ENCODE measurements at regions not wholly inside any gene's neighbourhood (a gene's known extent, or its start where the extent isn't known, plus 50 kb on each side); places are given as distances from the start of the nearest gene placed in this dataset.
"Not testable (repeated sequence)": the region's sequence is repeated elsewhere in the genome, so short reads cannot be mapped to it uniquely, and the experiment has no call there.

DNA sequence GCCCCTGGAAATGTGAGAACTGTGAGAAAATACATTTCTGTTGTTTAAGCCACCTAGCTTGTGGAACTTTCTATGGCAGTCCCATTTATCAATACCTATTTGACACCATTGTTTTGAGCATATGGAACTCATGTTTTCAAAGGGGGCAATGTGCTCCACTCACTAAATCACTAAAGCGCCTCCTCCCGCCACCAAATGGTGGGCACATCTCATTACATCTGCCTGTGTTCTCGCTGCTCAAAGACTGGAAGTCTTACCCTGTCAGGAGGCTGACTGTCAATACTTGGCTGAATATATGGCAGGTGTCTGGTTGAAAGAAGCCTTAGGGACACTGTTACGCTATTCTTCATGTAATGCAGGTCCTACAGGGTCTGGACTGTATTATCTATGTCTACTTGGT lies 767.7 kb downstream of the TSN start:
- no peak for DNase-seq

DNA sequence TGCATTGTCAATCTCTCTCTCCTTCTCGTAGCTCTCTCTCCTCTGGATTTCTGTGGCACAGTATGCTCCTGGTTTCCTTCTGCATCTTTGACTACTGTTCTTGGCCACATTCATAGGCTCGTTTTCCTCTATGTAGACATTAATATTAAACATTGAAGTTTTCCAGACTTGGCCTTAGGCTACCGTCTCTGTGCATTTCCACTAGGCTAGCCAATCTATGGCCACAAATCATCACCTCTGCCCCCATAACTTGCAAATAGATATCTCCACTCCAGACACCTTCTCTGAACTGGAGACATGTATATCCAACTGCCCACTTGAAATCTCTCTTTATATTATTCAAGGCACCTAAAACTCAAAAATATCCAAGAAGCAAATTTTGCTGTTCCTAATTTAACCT lies 768.5 kb downstream of the TSN start:
- DNase-seq = no peak

DNA sequence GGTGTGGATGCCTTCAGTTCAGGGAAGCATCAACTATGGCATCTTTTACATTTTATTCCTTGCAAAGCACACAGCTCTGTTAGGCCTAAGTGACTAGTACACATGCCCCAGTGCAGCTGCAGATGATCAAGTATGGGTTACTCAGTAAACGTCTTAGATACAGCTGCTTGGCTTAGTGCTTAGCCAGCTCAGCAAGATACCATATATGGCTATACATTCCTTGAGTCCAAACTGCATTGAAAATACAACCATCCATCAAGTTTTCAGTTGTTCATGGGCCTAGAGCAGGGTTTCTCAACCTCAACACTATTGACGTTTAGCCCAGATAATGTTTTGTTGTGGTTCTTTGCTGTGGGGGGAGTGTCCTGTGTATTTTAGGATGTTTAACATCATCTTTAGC lies 769.9 kb downstream of the TSN start:
- no peak for DNase-seq

DNA sequence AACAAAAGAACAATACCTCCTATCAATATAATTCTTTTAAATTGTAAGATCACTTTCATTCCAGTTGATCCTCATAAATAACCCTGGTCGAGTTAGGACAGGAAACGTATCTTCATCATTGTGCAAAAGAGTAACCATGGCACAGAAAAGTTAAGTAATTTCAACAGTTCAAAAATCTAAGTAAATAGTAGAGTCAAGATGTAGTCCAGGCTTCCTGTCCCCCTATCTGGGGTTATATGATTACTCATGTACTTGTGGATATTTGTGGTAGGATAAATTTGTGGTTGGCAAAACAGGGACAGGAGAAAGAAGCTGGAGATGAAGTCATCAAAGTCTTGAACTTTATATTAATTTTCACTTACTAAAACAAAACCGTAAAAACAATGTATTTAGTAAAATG lies 772.6 kb downstream of the TSN start:
- no peak for DNase-seq

DNA sequence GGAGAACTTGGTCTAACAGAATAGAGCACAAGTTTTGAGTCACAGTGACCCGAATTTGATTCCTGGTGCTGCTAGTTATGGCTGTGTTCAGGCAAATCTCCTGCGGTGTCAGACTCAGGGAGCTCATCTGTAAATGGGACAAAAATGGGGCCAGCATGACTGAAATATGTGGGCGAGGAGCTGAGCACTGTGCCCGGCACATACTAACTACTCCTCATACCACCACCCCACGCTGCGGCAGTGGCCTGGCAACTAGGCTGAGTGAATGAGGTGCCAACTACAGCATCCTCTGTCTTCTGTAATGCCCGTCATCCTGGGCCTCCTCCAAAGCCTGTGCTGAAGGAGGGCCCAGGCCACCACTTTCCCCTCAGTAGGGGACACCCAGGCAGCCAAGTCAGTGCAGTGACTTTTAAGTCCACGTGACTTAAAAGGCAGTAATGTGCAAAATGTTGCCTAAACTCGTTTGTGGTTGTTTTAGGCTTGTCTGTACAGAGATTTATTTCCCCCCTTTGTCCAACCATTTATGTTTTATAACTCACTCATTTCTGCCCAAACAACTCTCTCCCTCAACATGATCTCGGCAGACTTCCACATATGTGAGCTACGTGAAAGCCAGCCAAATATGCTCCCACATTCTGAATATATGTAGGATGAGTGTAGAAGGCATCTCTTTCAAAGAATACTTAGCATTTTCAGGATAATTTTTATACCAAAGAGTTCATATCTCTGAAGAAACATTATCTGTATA lies 773.7 kb downstream of the TSN start:
- no peak for DNase-seq

DNA sequence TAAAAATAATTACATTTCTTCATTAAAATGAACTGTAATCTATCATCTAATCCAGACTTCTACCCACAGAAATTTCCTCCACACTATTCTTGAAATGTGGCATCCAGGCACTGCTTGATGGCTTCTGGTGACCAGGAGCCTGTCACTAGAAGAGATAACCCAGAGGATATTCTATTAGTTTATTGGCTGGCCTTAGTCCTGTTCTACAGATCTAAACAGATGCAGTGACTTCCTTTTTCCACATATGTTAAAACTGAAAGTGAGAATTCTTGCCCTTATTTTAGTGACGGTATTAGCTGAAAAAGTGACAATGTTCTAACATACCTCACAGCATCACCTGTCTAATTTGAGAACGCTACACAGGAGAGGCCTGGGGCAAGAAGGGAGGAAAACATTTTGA lies 775.4 kb downstream of the TSN start:
- no peak for DNase-seq

DNA sequence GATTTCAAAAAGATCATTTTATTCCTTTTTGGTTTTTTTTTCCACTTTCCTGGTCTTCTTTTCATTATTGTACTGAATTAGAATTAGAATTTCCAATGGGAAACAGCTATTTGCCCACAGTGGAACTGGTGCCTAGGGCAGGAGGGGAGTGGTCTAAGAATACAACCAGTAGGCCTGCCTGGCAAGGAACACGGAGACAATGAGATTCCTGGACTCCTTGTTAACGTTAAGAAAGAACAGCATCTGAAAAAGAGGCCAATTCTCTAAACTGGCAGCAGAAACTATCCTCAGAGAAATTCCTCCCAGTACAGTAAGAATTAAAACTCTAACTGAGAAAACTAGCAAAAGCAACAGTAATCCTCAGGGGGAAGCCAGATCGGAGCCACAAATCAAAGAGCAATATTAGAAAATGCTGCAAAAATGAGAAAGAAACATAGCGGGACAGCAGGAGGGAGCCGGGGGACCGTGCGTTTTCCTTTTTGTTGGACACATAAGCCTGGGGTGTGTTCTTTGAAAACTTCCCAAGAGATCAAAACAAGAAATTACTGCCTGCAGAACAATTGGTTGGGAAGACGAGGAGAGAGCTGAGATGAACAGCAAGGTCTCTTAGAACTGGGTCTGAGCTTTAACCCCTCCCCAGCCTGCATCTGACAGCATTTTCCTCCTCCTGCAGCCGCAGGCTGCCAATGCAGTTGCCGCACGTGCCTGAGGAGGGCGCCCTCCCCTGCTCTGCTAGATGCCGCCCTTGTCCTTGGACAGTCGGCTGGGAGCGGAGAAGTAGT lies 776.0 kb downstream of the TSN start:
- peak; percentile 66 for DNase-seq

DNA sequence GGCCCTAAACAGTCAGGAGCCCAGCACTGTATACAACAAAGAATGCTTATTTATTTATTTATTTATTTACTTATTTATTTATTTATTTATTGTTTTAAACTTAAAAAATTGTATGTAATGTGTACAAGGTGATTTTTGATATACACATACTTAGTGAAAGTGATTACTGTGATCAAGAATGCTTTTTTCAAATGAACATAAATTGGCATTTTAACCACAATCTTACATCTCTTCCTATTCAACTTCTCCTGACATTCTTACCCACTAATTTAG lies 776.6 kb downstream of the TSN start:
- DNase-seq = no peak

DNA sequence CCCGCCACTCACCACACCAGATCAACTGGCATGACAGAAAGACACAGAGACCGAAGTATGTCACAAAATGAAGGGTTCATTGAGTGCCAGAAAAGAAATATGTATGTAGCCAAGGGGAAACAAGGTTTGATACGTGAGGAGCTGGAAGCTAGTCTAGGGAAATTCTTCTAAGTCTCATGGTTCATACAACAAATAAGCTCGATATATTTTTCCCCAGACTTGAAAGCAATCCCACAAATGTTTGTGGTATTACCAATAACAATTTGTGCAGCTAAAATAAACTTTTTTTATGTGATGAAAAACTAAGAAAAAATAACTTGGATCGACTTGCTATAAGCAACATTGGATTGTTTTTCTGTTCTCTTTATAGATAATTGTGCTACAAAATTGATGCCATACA lies 777.0 kb downstream of the TSN start:
- no peak for DNase-seq

DNA sequence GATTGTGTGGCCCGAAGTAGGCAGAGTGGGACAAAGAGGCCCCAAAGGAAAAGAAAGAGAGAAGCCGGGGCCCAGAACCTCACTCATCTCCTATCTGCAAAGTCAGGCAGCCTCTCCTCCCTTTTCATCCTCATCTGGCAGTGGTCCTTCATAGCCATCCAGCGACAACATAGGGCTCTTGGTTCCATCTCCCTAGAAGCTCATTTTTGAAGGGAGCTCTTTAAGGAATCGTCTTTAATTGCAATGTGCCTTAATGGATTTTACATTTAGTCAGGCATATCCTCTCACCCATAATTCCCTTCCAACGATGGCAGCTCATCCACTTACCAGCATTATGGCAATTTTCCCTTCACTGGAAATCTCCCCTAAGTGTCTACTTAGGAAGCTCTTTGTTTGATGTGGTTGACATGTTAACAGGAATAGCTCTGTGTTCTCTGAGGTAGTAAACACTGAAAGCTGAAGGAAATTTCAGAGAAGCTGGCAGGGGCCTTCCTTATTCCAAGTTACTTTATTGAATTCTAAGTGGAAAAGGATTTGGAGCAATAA lies 780.6 kb downstream of the TSN start:
- no peak for DNase-seq

DNA sequence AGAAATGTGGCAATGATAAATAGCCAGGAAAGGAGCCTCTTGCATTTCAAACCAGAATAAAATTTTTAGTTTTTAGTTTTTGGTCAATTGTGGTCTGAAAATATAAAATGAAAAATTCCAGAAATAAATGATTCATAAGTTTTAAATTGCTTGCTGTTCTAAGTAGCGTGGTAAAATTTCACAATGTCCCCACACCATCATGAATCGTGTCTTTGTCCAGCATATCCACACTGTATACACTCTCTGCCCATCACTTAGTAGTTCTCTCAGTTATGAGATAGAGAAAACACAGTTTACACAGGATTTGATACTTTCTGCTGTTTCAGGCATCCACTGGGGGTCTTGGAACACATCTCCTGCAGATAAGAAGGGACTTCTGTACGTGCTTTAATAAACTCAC lies 783.9 kb downstream of the TSN start:
- DNase-seq = no peak

DNA sequence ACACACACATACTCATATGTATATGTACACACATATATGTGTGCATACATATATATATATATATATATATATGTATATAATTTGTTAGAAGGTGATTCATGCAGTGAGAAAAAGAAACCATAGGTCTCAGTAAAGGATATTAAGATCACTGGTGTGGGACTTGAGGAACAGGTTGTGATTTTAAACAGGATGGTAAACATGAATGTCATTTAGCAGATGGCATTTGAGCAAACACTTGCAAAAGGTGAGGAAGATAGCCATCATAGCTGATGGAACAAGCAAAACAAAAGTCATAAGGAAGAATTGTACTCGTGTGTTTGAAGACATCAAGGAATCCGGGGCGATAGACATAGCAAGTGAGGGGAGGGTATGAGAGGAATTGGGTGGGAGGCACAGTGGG lies 784.5 kb downstream of the TSN start:
- no peak for DNase-seq

DNA sequence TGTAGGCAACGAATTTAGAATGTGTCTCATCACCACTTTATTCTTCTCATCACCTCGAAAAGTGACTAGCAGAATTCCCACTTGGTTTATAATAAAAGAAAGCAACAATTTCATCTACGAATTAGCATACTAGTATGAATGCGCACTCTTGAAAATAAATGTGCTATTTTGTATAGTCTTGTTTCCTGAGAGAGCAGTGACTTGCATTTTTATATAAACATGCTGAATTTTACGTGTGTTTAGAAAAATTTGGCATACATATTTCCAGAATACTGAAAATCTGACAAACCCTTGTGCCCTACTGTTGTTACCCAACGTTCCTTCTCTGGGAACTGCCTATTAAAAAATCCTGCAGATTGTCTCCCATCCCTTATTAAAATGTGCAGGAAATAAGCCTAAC lies 786.8 kb downstream of the TSN start:
- no peak for DNase-seq

DNA sequence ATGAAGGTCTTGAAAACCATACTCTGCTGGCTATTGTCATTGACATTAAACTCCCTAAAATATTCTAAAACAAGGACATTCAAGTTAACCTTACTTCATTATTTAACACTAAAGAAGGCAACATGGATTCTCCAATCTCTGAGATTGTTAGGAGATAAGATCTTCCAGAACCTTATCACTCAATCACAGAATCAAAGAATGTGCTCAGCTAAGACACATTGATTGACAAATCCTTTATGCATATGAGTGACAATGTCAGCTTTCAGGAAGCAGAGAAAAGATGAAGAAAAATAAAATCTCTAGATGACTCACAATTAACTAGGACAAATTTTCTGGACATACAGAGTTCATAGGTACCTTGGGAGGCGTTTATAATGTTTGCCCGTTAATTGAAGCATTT lies 787.2 kb downstream of the TSN start:
- no peak for DNase-seq

DNA sequence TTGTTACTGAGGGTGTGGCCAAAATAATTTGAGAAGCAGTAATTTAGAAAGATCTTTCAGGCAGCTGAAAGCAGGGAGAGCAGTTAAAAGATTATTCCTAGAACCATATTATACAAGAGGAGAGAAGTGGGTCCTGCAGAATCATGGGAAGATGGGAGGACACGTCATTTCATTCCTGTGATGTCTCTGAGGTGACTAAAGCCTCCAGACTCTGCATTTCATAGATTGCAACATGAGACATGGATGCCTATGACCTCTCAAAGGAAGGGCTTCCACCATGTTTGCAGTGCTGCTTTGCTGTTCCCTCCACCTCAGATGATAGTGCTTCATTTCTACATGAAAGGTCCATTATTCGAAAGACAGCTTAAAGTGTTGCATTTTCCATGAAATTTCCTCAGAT lies 788.4 kb downstream of the TSN start:
- DNase-seq = no peak

DNA sequence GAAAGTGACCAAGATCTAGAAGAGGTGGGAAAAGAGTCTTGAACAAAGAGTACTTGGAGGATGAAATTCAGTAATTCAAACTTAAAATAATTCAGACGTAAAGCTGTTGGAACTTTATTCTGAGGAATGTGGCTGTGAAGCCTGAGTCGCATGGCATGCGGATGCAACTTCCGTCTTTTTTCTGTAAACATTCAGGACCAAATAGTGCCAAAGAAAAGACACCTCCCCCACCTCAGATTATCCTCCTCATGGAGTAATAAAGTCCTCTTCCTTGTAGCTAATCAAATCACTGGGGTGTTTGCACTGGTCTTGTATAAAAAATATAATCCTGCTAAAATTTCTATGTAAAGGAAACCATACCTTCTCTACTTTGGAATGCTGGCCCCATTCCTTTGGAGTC lies 790.4 kb downstream of the TSN start:
- no peak for DNase-seq

DNA sequence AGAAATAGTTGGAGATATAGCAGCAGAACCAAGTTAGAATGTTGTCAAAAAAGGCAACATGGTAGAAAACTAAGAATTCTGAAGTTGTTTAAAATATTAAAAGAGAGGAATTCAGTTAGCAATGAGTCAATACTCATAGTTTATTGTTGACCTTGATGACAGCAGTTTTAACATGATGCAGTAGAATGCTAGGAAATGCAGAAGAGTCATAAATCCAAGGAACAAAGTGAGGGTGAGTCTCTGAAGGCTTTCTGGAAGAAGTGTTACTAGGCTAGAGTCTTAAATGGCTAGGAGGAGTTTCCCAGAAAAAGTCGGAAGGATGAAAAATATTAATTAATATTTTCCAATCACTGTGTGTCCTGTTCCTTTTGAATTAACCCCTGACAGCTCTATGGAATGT lies 807.3 kb downstream of the TSN start:
- DNase-seq = no peak

DNA sequence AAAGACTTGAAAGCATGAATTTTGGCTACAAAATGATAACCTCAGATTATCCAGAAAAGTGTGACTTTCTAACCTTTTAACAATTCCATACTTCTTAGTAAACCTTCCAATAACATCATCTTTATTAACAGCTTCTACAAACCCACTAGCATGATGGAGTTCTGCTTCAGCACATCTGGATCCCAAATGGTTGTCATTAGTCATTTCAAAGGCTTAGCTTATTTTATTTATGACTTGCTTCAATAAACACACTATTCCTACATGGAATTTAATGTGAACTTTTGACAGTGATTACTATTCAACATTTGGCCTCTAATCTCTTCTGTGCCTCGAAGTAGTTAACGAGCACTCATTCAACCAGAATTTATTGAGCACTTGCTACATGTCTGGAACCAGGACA lies 808.3 kb downstream of the TSN start:
- DNase-seq = no peak

DNA sequence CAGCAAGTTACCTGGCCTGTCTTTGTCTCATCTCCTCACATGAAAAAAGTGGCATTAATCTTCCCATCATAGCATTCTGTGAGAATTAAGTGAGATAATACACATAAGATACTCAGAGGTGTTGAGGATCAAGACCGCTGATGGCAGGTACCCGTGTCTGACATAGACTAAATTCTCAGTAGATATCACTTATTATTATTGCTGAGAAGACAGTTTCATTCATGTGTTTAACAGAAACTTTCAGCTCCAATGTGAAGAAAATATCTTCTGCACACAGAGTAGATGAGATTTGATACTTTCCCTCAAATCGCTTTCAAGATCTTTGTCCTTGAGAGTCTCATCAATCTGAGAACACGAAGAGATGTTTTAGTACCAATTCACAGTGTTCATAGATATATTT lies 809.4 kb downstream of the TSN start:
- no peak for DNase-seq

DNA sequence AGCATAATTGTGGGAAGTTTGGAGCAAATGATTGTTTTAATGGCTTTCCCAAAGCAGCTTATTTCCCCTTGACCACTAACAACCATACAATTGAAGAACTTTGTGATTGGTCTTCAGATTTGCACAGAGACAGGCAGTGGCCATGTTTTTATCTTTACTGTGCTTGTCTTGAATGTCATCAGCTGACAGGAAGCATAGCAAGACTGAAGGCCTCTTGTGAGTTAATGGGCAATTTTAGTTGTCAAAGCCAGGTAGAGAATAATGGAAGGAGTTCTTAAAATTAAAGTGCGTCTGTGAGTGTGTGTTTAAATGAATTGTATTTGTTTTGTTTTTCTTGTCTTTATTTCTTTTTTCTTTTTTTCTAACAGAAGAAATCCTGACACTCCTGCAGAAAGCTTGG lies 809.9 kb downstream of the TSN start:
- DNase-seq = no peak

DNA sequence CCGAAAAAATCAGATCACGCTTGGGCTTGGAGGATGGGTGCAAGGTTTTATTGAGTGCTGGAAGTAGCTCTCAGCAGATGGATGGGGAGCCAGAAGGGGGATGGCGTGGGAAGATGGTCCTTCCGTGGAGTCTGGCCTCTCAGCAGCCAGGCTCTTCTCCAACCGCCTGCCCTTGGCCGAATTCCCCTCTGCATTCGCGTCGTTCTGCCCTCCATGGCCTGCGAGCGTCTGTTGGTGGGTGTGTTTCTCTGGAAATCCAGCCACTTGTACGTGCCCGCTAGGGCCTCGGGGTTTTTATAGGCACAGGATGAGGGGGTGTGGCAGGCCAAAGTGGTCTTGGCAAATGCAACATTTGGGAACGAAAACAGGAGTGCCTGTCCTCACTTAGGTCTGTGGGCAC lies 815.2 kb downstream of the TSN start:
- no peak for DNase-seq

DNA sequence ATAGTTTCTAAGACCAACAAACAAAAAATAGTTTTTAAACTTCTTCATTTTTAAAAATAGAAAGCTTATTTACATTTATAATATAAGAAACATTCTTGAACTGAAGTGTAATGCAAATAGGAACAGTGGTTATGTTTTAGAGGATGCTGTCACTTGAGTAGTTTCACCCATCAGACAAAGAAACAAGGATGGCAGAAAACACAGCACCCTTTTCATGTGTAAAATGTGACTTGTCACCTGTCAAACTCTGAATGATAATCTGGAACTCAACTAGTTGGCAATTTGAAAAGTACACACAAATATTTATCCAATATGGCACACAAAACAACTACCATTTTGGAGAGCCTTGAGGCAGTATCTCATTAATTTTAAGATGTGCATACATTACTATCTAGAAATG lies 816.0 kb downstream of the TSN start:
- DNase-seq = not testable (repeated sequence)

DNA sequence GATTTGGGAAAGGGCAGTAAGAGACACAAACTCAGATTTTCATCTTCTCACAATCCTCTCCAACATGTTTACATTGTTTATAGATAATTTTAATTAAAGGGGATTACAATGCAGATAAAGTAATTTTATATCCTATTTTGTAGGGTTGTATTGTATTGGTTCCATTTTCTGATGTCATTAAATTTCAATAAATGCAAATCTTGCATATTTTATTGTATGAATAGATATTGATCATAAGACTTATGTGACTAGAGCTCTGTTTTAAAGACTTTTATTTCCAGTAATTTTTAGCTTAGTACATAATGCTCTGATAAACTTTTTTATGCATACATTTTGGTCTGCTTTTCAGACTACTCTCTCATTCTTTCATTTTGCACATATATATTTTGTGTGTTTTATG lies 819.6 kb downstream of the TSN start:
- DNase-seq = no peak

DNA sequence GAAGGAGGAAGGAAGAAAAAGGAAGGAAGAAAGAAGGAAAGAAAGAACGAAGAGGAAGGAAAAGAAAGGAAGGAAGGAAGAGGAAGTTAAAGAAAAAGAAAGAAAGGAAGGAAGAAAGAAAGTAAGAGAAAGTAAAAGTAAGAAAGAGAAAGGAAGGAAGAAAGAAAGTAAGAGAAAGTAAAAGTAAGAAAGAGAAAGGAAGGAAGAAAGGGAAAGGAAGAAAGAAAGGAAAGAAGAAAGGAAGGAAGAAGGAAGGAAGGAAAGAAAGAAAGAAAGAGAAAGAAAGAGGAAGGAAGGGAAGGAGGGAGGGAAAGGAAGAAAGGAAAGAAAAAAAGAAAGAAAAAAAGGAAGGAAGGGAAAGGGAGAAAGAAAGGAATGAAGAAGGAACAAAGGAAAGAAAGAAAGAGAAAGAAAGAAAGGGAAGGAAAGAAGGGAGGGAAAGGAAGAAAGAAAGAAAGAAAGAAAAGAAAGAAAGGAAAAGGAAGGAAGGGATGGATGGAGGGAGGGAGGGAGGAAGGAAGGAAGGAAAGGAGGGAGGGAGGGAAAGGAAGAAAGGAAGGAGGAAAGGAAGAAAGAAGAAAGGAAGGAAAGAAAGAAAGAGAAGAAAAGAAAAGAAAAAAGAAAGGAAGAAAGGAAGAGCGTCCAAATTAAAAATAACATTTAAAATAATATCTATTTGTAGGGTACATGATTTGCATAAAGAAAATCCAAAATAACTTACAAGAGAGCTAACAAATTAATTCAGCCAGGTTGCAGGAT lies 827.9 kb downstream of the TSN start:
- no peak for DNase-seq

Measured in femur (tissue), 1 donor.